DOHH2 (cell line): ENCODE measurements at regions not wholly inside any gene's neighbourhood (a gene's known extent, or its start where the extent isn't known, plus 50 kb on each side); places are given as distances from the start of the nearest gene placed in this dataset.

Source experiments
- H3F3A ChIP-seq: fragments of 200-600 bp; sonication (generic), shearing (Covaris generic); 2 replicates; pipeline ENCODE4 v1.6.0; 2016; ENCODE audit warnings: antibody characterized with exemption, mild to moderate bottlenecking; ENCODE audit not compliant: control insufficient read depth, insufficient read depth
- H3K27ac ChIP-seq: fragments of 200-600 bp; sonication (generic); 2 replicates; pipeline ENCODE4 v1.5.1; 2014; ENCODE audit warnings: low read depth, mild to moderate bottlenecking, low read length, moderate library complexity
- H3K27me3 ChIP-seq: fragments of 200-600 bp; sonication (generic); 2 replicates; pipeline ENCODE4 v1.6.1; 2014; ENCODE audit warnings: mild to moderate bottlenecking, low read length, mixed read lengths; ENCODE audit not compliant: control insufficient read depth
- H3K36me3 ChIP-seq: fragments of 200-600 bp; sonication (generic); 2 replicates; pipeline ENCODE4 v1.6.1; 2014; ENCODE audit warnings: mild to moderate bottlenecking, low read length, moderate library complexity, mixed read lengths; ENCODE audit not compliant: control insufficient read depth
- H3K4me1 ChIP-seq: fragments of 200-600 bp; sonication (generic); 2 replicates; pipeline ENCODE4 v1.6.1; 2014; ENCODE audit warnings: mild to moderate bottlenecking, low read length, mixed read lengths; ENCODE audit not compliant: control insufficient read depth
- H3K4me2 ChIP-seq: fragments of 200-600 bp; sonication (generic); 2 replicates; pipeline ENCODE4 v1.6.0; 2014; ENCODE audit warnings: mild to moderate bottlenecking, low read length, moderate library complexity
- H3K4me3 ChIP-seq: fragments of 200-600 bp; sonication (generic); 2 replicates; pipeline ENCODE4 v1.5.1; 2014; ENCODE audit warnings: mild to moderate bottlenecking, low read length, mixed read lengths
- H3K79me2 ChIP-seq: fragments of 200-600 bp; sonication (generic); 2 replicates; pipeline ENCODE4 v1.6.1; 2014; ENCODE audit warnings: mild to moderate bottlenecking, low read length, mixed read lengths; ENCODE audit not compliant: control insufficient read depth
- H3K9me2 ChIP-seq: fragments of 200-600 bp; sonication (generic); replicated peaks from 2 replicates; pipeline ENCODE4 v1.6.1; 2014; ENCODE audit warnings: mild to moderate bottlenecking, low read length, mixed read lengths; ENCODE audit not compliant: control insufficient read depth
- H3K9me3 ChIP-seq: fragments of 200-600 bp; sonication (generic); 2 replicates; pipeline ENCODE4 v1.6.1; 2014; ENCODE audit warnings: antibody characterized with exemption, low read length, mixed read lengths; ENCODE audit not compliant: control insufficient read depth, insufficient read depth
- H4K20me1 ChIP-seq: fragments of 200-600 bp; sonication (generic); 2 replicates; pipeline ENCODE4 v1.6.0; 2014; ENCODE audit warnings: low read depth, mild to moderate bottlenecking, antibody characterized with exemption, low read length, moderate library complexity; ENCODE audit not compliant: control insufficient read depth, insufficient read depth
- EZH2phosphoT487 ChIP-seq: fragments of 200-600 bp; sonication (generic); IDR thresholded peaks from 2 replicates; pipeline ENCODE4 v1.6.1; 2017; ENCODE audit warnings: borderline replicate concordance, mild to moderate bottlenecking, antibody characterized with exemption, low read length, moderate library complexity, mixed read lengths
- TF ChIP-seq, protein P1 (sequence below): fragments of 200-600 bp; sonication (generic); IDR thresholded peaks from one replicate; pipeline ENCODE4 v1.5.1; 2014; ENCODE audit warnings: antibody characterized with exemption, mild to moderate bottlenecking, low read depth, low read length; ENCODE audit not compliant: poor library complexity, severe bottlenecking

DNA sequence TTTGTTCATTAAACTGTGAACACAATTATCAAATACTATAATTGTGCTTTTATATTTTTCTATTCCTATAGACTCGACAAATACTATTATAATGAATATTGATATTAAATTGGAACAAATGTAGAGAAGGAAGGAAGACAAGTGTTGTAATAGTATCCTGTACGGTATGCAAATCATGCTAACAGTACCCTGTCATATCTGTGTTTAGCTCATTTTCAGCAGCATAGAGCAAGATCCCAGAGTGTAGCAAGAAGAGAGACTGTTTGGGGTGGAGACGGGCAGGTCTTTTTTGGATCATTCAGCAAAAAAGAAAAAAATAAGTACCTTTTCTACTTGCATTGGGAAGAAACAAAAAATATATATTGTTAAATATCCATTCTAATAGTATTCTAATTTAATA lies 224.1 kb downstream of the TPRG1 start:
- Histone ChIP-seq H3K36me3 (no peaks in the 10 kb centered on the region), H3K4me1 (peaks cover 26% of the 10 kb centered on the region), H3K9me3 (no peaks in the 10 kb centered on the region), H3K4me3 (no peak overlapping the region), H3K9me2 (no peaks in the 10 kb centered on the region; the same call in 1 of the 2 replicates), H3K79me2 (no peaks in the 10 kb centered on the region), H3K27me3 (no peaks in the 10 kb centered on the region), H3K4me2 (no peak overlapping the region; the same call in 1 of the 2 replicates), H3F3A (no peaks in the 10 kb centered on the region), H3K27ac (no peak overlapping the region), H4K20me1 (no peaks in the 10 kb centered on the region)
- no peak for TF ChIP-seq EZH2phosphoT487
- TF ChIP-seq, protein P1, sequence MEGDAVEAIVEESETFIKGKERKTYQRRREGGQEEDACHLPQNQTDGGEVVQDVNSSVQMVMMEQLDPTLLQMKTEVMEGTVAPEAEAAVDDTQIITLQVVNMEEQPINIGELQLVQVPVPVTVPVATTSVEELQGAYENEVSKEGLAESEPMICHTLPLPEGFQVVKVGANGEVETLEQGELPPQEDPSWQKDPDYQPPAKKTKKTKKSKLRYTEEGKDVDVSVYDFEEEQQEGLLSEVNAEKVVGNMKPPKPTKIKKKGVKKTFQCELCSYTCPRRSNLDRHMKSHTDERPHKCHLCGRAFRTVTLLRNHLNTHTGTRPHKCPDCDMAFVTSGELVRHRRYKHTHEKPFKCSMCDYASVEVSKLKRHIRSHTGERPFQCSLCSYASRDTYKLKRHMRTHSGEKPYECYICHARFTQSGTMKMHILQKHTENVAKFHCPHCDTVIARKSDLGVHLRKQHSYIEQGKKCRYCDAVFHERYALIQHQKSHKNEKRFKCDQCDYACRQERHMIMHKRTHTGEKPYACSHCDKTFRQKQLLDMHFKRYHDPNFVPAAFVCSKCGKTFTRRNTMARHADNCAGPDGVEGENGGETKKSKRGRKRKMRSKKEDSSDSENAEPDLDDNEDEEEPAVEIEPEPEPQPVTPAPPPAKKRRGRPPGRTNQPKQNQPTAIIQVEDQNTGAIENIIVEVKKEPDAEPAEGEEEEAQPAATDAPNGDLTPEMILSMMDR = no peak

DNA sequence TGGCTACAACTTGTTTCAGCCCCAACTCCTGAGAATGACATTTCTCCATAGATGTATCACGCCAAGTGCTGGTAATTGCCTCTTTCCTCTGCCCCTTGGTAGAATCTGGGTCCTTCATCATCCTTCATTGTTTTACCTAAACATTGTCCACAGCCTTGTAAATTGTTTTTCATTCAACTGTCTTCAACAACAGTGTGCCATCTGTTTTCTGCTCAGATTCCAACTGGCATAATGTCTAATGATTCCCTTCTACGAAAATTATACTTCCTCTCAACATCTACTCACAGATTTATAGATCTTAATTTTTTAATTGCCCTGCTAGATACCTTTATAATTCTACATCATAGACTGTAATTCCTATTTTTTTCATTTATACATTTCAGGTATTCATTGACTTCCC lies 226.9 kb downstream of the TPRG1 start:
- no peaks in the 10 kb centered on the region for H3F3A ChIP-seq
- no peaks in the 10 kb centered on the region for H3K36me3 ChIP-seq
- no peaks in the 10 kb centered on the region for H3K27me3 ChIP-seq
- H3K4me3 ChIP-seq = no peak overlapping the region
- no peaks in the 10 kb centered on the region for H4K20me1 ChIP-seq
- no peaks in the 10 kb centered on the region for H3K9me3 ChIP-seq
- TF ChIP-seq, protein P1 = no peak
- TF ChIP-seq EZH2phosphoT487 = no peak
- no peak overlapping the region for H3K4me2 ChIP-seq
- H3K79me2 ChIP-seq = no peaks in the 10 kb centered on the region
- no peak overlapping the region for H3K27ac ChIP-seq
- no peaks in the 10 kb centered on the region; the same call in 1 of the 2 replicates for H3K9me2 ChIP-seq
- H3K4me1 ChIP-seq = peaks cover 21% of the 10 kb centered on the region

DNA sequence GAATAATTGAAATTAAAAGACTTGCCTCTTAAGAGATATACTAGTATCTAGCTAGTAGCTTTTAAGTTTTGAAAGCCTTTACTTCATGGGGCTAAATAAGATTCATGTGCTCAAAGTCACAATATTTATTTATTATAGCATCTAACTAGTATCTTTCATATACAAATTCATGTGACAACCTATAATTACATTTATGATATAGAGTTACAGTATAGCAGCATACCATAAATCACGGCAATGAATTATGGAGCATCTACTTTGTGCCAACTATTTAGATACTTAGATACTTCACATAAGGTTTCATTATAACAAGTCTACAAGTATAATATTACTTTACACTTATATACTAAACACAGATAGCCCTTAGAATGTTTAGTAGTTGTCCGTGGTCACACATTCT lies 229.4 kb downstream of the TPRG1 start:
- Histone ChIP-seq H3K4me1 (no peaks in the 10 kb centered on the region), H3K79me2 (no peaks in the 10 kb centered on the region)

More for the DNA sequence above, 229.4 kb downstream of the TPRG1 start:
- Histone ChIP-seq H3K4me3 (no peak overlapping the region), H3K27ac (no peak overlapping the region), H3K9me2 (no peaks in the 10 kb centered on the region; the same call in 1 of the 2 replicates), H3K4me2 (no peak overlapping the region), H4K20me1 (no peaks in the 10 kb centered on the region), H3K36me3 (no peaks in the 10 kb centered on the region), H3F3A (no peaks in the 10 kb centered on the region), H3K9me3 (no peaks in the 10 kb centered on the region), H3K27me3 (no peaks in the 10 kb centered on the region)
- TF ChIP-seq, protein P1 = no peak
- no peak for TF ChIP-seq EZH2phosphoT487
